ENCODE measurements at regions not wholly inside any gene's neighbourhood (a gene's known extent, or its start where the extent isn't known, plus 50 kb on each side); places are given as distances from the start of the nearest gene placed in this dataset.

GRCh38 chr16:60295451-60295850 lies 1561.3 kb upstream of the GOT2 start:
- DNase-seq (ENCODE audit: low spot score in 2 of 2) = no peak
- Histone ChIP-seq H3K4me1 (no peaks in the 10 kb centered on the region), H3K27ac (no peak overlapping the region), H3K36me3 (no peaks in the 10 kb centered on the region), H3K4me3 (no peak overlapping the region), H3K27me3 (no peaks in the 10 kb centered on the region), H3K9me3 (no peaks in the 10 kb centered on the region)
- intact Hi-C loops (cut with DNase I) = no loop called here
- no peak for TF ChIP-seq CTCF (IDR thresholded peaks at IDR 0.05)

- no peaks in the 10 kb centered on the region for H3K27me3 ChIP-seq
- DNase-seq (ENCODE audit: low spot score in 2 of 2) = no peak
- intact Hi-C loops (cut with DNase I) = no loop called here
- no peak for TF ChIP-seq CTCF (IDR thresholded peaks at IDR 0.05)
- no peak overlapping the region for H3K27ac ChIP-seq
- H3K4me3 ChIP-seq = no peak overlapping the region
- H3K4me1 ChIP-seq = no peaks in the 10 kb centered on the region
- H3K36me3 ChIP-seq = no peaks in the 10 kb centered on the region
- no peaks in the 10 kb centered on the region for H3K9me3 ChIP-seq
Measured at GRCh38 chr16:60285794-60286193, 1551.7 kb upstream of the GOT2 start.

GRCh38 chr16:60279061-60279665 lies 1545.0 kb upstream of the GOT2 start:
- Histone ChIP-seq H3K36me3 (no peaks in the 10 kb centered on the region), H3K27ac (no peak overlapping the region), H3K4me1 (no peaks in the 10 kb centered on the region), H3K9me3 (no peaks in the 10 kb centered on the region), H3K27me3 (no peaks in the 10 kb centered on the region), H3K4me3 (no peak overlapping the region)
- TF ChIP-seq CTCF (IDR thresholded peaks at IDR 0.05) = no peak
- intact Hi-C loops (cut with DNase I) = no loop called here
- no peak for DNase-seq (ENCODE audit: low spot score in 2 of 2)

GRCh38 chr16:60274431-60275019 lies 1540.4 kb upstream of the GOT2 start:
- no peak for DNase-seq (ENCODE audit: low spot score in 2 of 2)
- H3K27me3 ChIP-seq = no peaks in the 10 kb centered on the region
- H3K9me3 ChIP-seq = no peaks in the 10 kb centered on the region
- no peaks in the 10 kb centered on the region for H3K4me1 ChIP-seq
- no peak overlapping the region for H3K4me3 ChIP-seq
- no peak overlapping the region for H3K27ac ChIP-seq
- intact Hi-C loops (cut with DNase I) = no loop called here
- no peak for TF ChIP-seq CTCF (IDR thresholded peaks at IDR 0.05)
- H3K36me3 ChIP-seq = no peaks in the 10 kb centered on the region

GRCh38 chr16:60271781-60272180 lies 1537.7 kb upstream of the GOT2 start:
- H3K36me3 ChIP-seq = no peaks in the 10 kb centered on the region
- no peak overlapping the region for H3K4me3 ChIP-seq
- H3K9me3 ChIP-seq = no peaks in the 10 kb centered on the region
- DNase-seq (ENCODE audit: low spot score in 2 of 2) = no peak
- no peak overlapping the region for H3K27ac ChIP-seq
- no peaks in the 10 kb centered on the region for H3K27me3 ChIP-seq
- H3K4me1 ChIP-seq = no peaks in the 10 kb centered on the region
- intact Hi-C loops (cut with DNase I) = no loop called here
- no peak for TF ChIP-seq CTCF (IDR thresholded peaks at IDR 0.05)
